ENCODE measurements at regions not wholly inside any gene's neighbourhood (a gene's known extent, or its start where the extent isn't known, plus 50 kb on each side); places are given as distances from the start of the nearest gene placed in this dataset.

DNA sequence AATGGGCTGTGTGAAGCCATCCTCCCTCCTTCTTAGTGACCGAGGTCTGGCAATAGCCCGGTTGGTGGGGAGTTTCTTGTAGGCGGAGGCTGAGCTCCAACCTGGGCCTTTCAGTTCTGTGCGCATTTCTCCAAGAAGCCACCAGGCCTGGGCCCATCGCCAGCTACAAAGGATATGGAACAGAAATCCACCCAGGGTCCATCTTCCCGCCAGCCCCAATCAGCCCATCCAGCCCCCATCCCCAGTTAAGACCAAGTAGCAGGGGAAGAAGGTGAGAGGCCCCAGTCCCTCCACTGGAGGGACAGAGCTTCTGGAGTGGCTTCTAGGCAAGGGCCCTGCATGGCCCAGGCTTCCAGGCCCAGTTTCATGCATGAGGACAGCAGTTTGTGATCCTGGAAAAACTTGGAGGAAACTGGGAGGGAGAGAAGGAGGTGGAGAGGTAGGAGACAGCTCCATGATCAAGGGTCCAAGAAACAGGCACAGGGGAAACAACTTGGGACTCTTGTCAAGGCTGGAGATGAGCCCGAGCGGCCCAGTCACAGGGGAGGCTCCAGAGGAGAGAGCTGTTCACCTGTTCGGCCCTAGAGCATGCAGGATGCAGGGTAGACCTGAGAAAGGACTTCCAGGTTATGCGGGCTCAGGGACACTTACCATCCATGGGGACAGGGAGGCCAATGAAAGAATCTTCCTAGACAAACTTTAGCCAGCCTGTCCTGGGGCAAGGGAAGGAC, 261.2 kb downstream of the PTPRU start:
- DNase-seq (ENCODE audit: low read depth in 3 of 3, low spot score in 2 of 3), result no peak

DNA sequence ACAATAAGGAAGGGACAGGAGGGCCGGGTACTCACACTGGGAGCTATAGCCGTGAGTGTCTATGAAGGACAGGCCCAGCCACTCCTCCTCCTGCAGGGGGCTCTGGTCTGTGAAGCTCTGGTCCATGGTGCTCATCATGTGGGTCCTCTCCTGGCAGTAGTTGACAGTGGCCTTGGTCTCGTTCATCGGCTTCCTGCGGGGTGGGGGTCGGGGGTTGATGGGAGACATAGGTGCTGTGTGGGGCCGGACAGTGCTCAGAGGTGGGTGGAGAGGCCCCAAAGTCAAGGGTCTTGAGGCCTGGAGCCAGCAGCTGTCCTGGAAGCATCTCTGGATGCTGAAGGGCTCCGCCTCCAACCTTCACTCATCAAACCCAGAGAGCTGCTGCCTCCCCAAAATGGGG, 260.4 kb downstream of the PTPRU start:
- no peak for DNase-seq (ENCODE audit: low read depth in 3 of 3, low spot score in 2 of 3)

DNA sequence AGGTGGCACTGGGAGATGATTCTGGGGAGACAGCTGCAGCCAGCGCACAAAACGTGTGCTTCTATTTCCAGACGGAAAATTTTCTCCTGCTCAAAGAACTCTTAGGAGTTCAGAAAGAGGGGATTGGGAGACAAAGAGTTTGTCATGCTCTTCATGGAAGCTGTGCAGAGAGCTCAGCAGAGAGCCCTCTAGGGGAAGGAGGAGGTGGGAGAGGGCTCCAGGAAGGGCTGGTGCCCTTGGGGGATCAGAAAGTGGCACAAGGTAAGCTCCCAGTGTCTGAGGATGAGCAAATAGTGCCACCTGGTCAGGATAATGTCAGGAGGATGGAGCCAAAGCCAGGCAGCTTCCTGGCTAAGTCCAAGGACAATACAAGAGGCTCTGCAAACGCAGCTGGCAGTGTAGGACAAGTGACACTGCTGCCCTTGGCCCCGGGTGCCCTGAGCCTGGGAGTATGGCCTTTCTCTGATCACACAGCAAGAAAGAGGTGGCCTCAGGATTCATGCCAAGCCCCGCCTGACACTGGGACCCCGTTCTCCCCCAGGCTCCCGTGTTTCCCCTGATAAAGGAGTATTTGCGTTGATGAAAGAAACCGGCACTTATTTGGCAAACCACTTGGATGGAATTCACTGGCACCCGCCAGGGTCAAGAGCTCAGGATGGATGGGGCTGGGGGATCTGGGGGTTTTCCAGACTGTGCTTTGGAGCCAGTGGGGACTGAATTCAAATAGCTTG, 254.0 kb downstream of the PTPRU start:
- no peak for DNase-seq (ENCODE audit: low read depth in 3 of 3, low spot score in 2 of 3)

DNA sequence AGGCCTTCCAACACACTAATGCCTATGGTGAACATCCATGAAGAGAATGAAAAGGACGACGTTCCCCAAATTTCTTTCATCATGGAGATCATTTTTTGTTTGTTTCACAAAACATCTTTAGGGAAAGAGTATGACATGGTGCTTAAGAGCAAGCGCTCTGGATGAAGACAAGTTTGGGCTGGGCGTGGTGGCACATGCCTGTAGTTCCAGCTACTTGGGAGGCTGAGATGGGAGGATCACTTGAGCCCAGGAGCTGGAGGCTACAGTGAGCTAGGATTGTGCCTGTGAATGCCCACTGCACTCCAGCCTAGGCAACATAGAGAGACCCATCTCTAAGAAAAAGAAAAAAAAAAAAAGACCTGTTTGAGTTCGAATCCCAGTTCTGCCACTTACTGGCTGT, 253.1 kb downstream of the PTPRU start:
- DNase-seq (ENCODE audit: low read depth in 3 of 3, low spot score in 2 of 3), result no peak

DNA sequence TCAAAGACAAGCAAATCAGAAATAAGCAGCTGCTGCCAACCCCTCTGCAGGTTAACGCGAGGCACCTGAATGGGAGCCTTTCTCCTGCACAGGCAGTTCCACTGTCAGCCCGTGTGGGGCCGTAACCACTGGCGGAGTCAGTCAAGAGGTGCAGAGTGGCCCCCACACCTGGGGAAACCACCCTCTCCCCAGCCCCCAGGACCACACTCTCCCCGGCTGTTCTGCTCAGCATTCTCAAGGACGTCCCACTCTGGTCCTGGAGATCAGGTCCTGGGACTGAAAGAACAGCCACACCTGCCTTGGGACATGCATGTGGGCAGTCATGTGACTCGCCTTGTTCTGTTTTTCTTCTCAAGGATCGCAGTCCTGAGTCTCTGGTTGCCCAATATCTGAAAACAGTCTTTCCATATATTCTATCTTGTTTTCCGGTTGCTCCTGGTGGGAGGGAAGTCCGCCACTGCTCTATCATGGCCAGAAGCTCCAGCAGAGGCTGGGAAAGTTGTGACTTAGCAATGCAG, 252.5 kb downstream of the PTPRU start:
- no peak for DNase-seq (ENCODE audit: low read depth in 3 of 3, low spot score in 2 of 3)

DNA sequence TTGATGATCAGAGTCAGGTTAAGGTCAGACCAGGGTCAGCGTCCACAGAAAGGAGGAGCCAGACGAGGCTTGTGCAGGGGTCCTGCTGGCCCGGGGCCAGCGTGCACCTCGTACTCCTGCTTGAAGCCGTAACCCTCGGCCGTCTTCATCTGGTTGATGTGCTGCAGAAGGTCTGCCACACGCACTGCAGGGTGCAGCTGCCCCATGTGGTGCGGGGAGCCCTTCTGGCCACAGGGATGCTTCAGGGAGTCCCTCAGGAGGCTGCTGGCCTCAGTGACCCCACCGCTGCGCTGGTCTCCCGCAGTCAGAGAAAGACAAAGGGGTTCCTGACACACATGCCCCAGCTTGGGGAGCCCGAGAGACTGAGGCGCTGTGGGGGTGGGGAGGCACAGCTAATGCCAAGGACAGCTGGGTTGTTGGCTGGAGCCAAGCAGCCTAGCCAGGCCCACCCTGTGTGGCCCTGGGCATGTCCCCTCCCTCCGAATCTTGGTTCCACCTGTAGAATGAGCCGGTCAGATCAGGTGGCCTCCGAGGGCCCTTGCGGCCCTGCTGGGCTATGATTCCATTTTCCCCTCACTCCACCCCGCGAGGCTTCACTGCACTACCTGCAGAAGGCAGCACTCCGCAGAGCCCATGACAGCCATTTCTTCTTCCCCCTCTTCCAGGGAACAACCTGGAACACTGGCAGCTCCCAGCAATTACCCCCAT, 251.9 kb downstream of the PTPRU start:
- no peak for DNase-seq (ENCODE audit: low read depth in 3 of 3, low spot score in 2 of 3)

DNA sequence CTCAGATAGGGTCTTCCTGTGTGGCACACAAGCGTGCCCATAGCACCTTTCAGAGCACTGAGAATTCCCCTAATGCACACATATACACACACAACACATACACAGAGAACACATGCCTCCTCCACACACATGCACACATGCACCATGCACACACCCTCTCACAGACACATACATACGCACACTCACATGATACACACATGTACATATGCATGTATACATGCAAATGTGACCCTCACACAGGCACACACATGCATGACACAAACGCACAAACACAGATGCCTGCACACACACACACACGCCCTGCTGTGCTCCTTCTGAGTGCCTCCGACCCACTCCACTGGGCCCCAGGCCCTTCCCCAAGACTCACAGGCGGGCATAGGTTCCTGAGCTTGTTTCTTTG, 251.0 kb downstream of the PTPRU start:
- no peak for DNase-seq (ENCODE audit: low read depth in 3 of 3, low spot score in 2 of 3)

DNA sequence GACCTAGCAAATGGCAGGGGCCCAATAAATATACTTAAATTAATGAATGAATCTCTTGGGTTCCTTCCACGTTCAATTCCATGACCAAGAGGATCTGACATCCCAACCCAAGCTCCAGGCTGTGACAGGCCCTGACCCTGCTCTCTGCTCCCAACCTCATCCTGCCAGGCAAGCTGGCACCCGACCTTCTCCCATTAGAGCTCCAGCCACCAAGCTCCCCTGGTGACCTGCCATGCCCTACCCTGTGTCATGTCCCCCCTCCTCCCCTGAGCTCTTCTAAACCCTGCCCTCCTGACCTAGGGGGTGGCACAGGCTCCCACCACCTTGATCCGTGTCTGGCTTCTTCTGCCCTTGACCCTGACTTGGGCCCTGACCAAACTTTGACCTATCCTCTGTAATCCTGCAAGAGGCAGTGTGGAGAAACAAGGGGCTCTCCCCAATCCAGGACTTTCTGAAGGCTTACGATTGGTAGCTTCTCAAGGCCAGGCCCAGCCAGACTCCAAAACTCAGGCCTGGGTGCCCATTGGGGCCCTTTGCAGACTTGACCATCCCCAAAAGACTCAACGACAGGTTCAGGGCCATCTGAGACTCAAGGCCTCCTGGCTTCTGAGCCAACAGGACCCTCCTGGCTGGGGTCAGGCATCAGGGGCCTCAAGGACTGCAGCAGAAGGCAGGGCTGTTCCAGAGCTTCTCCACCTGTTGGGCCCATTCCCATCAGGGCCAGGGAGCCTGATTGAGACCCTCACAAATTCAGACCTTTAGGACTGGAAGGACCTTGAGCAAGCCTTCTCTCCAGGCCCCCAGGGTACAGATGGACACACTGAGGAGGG, 249.0 kb downstream of the PTPRU start:
- DNase-seq (ENCODE audit: low read depth in 3 of 3, low spot score in 2 of 3), result no peak

DNA sequence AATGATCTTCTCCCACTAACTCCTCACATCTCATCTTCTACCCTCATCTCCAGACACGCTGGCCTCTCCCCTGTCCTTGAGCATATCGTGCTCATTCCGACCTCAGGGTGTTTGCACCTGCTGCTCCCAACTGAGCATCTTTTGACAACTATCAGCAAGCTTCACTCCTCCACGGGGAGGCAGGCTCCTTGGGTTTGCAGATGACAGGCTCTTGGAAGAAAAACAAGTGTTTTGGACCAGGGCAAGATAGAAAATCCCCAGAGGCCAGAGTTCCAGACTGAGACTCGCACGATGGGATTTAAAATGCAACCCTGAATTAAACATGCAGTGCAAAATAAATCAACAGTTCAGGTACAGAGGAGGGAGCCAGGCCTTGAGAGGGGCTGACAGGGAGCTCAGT, 246.7 kb downstream of the PTPRU start:
- no peak for DNase-seq (ENCODE audit: low read depth in 3 of 3, low spot score in 2 of 3)

DNA sequence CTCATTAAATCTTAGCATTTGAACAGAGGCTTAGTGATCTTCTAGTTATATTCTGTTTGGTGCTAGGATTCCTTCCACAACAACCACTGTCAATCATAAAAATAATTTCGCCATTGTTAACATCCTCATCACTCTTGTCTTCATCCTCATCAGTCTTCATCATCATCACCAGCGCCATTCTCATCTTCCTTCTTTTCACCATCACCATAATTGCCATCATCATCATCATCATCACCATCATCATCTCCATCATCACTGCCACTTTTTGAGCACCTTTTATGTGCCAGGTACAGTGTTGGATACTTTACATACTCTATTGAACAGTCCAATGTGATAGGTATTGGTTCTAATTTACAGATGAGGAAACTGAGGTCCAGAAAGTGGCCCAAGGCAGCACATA, 245.7 kb downstream of the PTPRU start:
- DNase-seq (ENCODE audit: low read depth in 3 of 3, low spot score in 2 of 3), result no peak

DNA sequence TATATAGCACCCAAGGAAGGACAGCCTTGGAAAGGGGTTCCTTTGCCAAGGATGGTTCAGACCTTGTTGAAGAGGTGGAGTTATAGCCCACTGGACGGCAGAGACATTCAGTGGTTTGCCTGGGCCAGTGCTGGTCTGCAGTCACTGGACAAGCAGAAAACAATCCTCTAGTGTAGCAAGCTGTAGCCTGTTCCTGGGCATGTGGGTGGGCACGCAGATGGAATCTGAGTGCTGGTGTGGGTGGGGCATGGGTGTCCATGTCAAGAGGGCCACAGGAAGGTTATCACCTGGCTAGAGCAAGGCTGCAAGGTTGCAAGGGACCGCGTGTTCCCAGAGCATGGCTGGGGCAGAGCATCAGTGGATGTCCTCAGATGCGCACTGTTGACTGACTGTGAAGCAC, 244.7 kb downstream of the PTPRU start:
- DNase-seq (ENCODE audit: low read depth in 3 of 3, low spot score in 2 of 3), result no peak

DNA sequence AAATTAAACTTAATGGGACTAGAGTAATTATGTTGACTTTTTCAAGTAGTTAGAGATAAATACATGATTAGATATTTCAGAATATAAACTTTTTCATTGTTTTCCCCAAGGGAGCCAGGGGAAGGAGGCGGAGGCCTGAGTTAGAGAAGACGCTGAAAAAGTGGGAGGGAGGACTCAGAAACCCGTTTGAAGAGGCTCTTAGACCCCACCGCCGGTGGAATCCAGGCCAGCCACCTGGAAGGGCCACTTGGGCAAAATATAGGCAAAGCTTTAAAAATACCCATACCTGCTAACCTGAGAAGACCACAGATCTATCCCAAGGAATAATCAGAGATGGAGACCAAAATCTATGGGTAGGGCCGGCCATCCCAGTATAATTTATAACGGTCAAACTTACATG, 242.6 kb downstream of the PTPRU start:
- DNase-seq (ENCODE audit: low read depth in 3 of 3, low spot score in 2 of 3), result no peak

DNA sequence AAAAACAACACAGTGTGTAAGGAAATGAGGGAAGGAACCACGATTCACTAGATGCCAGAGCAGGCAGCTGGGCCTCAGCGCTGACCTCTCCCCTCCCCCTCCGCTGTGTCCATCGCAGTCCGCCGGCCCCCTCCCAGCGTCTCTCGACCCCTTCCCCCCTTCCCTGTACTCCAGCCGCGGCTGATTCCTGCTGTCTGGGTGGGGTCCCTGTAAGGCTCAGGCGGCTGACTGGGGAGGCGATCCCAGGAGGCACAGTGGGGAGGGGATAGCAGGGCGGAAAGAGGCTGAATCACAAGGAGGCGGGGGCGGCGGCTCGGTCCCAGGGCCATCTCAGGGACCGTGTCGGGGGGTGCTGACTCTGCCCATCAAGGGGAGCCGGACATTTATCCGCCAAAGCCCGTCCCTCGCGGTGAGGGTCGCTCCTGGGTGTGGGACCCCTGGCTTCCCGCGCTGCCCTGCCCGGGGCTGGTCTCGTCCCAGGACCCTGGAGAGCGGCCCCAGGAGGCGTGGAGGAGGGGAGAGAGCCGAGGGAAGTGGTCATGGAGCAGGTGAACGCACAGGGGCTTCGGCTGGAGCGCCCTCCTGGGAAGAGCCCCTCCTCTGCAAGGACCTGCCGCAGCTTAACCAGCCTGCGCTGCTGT, 241.9 kb downstream of the PTPRU start:
- DNase-seq (ENCODE audit: low read depth in 3 of 3, low spot score in 2 of 3), result no peak

DNA sequence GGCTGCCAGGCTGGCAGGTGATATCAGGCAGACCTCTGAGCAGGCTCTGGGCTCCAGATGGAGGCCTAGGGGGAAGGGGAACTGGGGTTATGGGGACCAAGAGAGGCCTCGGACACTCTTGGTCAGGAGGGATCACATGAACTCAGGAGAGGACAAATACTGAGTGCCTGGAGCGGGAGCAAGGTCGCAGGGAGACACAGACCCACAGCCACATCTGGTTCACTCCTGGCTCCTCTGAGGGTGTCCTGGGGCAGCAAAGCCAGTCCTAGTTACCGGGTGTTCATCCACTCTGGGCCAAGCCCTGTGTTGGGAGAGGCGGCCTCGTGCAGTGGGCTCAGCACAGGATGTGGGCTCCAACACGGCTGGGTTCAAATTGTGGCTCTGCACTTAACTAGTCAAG, 239.0 kb downstream of the PTPRU start:
- no peak for DNase-seq (ENCODE audit: low read depth in 3 of 3, low spot score in 2 of 3)

DNA sequence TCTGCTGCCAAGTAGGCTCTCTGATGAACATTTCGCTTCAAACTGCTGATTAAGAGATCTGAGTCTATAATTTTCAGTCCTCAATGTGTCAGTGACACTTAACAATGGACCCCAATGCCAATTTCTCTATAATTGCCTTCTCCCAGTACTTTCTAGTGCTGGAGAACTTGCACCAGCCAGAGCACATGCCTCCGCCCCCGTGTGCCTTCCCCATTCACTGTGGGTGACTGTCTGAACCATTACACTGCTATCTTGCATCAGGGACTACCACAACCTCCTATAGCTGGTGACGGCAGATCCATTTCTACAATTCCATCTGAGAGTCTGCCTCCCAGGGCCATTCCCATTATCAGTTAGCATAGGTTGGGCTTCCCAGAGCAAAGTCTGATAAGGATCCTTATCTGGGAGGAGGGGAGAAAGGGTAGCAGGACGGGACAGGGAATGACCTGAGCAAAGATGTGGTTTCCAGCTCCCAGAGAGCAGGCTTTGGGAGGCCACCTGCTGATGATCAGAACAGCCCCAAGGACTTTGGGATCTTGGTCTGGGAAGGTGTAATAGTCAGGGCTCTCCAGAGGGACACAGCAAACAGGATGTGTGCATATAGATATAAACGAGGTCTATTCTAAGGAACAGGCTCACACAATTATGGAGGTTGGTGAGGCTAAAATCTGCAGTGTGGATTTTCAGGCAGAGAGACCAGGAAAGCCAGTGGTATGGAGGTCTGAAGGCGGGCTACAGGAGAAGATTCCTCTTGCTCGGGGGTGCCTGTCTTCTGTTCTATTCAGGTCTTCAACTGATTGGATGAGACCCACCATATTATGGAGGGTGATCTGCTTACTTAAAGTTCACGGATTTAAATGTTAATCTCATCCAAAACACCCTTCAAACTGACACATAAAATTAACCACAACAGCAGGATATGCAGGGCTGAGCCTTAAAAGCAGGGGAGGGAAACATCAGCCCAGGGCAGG, 238.2 kb downstream of the PTPRU start:
- DNase-seq (ENCODE audit: low read depth in 3 of 3, low spot score in 2 of 3), result no peak

DNA sequence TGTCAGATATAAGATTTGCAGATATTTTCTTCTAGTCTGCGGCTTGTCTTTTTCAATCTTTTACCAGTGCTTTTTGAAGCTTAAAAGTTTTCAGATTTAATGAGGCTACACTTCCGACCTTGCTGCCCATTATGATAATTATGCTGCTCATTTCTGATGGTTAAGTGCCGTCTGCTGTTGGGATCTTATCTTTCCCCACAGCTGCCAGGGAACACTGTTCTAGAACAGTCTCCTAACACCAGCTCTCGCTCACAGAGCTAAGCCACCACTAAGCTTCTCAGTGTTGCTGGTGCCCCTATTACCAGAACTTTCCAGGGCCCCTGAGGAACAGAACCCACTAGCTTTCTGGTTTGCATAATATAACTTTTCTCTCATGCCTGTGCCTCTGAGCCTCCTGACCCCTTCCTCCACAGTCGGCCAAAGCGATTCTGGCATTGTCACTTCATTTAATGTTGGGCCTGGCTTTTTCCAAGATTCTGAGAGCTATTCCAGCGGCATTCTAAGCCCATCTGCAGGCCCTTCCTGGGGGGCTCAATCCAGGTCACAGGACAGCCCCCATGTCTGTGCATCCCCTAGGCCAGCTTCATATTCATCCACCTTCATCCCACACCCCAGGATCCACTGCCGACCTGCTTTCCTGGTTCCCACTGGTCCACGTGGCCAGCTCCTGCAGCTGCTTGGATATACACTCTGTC, 237.0 kb downstream of the PTPRU start:
- DNase-seq (ENCODE audit: low read depth in 3 of 3, low spot score in 2 of 3), result no peak

DNA sequence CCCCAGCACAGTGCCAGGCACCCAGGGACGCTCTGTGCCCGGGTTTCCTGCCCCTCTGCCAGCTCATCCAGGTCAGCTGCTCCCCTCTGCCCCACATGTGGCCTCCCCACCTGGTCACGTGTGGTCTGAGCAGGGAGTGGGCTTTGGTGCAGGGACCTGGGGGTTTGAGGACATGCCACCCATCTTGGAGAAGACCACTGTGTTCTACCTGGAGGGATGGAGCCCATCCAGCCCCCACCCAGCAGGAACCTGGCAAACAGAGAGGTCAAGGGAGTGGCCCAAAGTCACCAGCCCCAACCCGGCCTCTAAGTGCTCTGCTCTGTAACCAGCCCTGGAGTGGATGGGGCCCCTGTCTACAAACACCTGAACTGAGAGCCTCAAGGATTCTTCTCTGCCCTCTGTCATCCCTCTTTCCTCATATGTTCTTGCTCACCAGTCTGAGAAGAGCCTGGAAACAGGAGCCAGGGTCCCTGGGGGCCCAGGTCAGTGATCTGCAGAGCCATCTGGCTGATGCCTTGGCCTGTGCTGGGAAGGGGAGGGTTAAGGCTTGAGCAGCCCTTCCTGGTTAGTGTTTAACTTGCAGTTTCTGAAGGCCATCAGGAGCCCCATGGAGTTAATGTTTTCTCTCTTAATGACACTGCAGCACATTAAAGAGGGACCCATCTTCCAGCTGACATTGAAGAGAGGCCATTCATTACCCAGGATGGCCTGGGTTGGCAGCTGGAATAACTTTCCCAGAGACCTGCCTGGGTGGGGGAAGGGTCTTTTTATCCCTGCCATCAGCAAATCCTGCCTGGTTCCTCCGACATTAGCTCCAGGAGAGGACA, 235.4 kb downstream of the PTPRU start:
- DNase-seq (ENCODE audit: low read depth in 3 of 3, low spot score in 2 of 3), result no peak

DNA sequence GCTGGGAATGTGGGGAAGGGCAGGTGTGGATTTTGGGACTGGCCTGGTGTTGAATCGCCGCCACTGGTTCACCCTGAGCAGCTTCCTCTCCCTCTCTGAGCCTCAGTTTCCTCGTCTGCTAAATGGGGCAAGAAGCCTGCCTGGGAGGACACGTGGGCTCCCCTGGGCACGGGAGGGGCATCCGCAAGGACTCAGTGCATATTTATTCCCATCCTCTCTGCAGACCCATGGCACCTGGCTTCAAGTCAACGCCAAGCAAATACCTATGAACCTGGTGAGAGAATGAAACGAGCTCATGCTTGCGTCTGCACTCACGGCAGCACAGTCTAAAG, 234.4 kb downstream of the PTPRU start:
- DNase-seq (ENCODE audit: low read depth in 3 of 3, low spot score in 2 of 3), result no peak
